ENCODE measurements at regions not wholly inside any gene's neighbourhood (a gene's known extent, or its start where the extent isn't known, plus 50 kb on each side); places are given as distances from the start of the nearest gene placed in this dataset.

DNA sequence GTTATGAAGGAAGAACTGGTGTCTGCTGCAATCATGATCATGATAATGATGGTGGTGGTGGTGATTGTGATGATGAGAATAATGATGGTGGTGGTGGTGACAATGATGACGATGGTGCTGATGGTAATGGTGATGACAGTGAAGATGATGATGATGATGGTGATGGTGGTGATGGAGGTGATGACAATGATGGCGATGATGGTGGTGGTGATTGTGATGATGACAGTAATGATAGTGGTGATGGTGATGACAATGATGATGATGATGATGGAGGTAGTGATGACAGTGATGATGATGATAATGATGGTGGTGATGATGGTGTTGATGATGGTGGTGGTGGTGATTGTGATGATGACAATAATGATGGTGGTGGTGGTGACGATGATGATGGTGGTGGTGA, 52.8 kb upstream of the ANO1 start:
- no peak for DNase-seq (ENCODE audit: low read depth)

DNA sequence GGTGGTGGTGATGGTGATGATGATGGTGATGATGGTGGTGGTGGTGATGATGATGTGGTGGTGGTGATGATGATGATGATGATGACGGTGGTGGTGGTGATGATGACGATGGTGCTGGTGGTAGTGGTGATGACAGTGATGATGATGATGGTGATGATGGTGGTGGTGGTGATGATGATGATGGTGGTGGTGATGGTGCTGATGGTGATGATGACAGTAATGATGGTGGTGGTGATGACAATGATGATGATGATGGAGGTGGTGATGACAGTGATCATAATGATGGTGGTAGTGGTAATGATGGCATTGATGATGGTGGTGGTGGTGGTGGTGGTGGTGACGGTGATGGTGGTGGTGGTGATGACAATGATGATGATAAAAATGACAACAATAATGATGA, 52.1 kb upstream of the ANO1 start:
- no peak for DNase-seq (ENCODE audit: low read depth)

- no peak for DNase-seq (ENCODE audit: low read depth)
Measured at GRCh38 chr11:70026726-70027125, 51.4 kb upstream of the ANO1 start.

DNA sequence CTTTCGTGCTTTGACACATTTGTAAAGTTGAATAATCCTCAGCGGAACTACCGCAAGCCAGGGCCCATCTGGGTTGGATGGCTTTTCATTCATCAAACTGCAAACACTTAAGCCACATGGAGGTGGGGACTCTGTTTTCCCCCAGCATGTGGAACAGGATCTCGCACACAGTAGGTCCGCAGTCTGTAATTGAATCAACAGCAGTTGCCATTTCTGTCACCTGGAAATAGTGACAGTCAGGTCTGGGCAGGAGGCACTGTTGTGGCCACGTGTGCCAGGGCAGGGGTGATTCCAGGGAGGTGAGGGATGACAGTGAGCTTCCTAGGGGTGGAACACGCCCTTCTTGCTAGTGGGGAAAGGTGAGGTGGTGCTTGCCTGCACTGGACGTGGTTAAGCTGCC, 50.7 kb upstream of the ANO1 start:
- DNase-seq (ENCODE audit: low read depth): no peak

DNA sequence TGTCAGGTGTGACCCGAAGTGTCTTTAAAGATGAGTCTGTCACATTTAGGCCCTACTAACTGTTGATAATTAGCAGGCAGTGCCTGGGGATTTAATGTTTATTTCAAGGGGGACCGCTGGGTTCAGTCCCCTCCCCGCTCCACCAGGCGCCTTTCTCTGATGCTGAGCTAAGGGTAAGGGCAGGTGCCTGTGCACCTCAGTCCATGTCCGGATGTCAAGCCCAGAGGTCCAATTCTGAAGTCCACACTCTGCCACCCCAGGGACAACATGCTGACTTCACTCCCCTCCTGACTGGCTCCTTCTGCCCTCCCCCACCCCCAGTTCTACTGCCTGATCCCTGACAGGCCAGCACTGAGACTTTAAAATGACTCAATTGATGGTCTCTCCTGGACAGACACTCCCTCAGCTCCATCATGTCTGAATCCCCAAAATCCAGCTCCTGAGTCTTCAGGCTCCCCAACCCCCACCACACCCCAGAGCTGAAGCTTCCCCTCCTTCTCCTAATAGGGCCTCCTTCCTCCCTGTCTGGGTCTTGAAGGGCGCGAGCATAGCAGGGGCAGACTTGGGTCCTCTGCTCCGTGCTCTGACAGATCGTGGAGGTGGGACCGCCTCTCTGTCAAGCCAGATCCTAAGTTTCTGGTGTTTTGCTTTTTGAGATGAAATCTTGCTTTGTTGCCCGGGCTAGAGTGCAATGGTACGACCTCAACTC, 49.8 kb upstream of the ANO1 start:
- no peak for DNase-seq (ENCODE audit: low read depth)

Data from LHCN-M2 (cell line).